ENCODE measurements at regions not wholly inside any gene's neighbourhood (a gene's known extent, or its start where the extent isn't known, plus 50 kb on each side); places are given as distances from the start of the nearest gene placed in this dataset.

GRCh38 chr17:72542317-72542716, 421.5 kb downstream of the SOX9 start:
- no peak for ATAC-seq (ENCODE audit: low FRiP score)
- TF ChIP-seq CTCF (IDR thresholded peaks at IDR 0.05), result no peak
- no peak for DNase-seq (ENCODE audit: low spot score)

- ATAC-seq (ENCODE audit: low FRiP score) (no peak), DNase-seq (ENCODE audit: low spot score) (no peak)
- TF ChIP-seq CTCF (IDR thresholded peaks at IDR 0.05), result no peak
Observed at GRCh38 chr17:72545766-72546165, 424.9 kb downstream of the SOX9 start.

GRCh38 chr17:72553051-72553755, 432.4 kb downstream of the SOX9 start:
- ATAC-seq (ENCODE audit: low FRiP score) (no peak), DNase-seq (ENCODE audit: low spot score) (no peak)
- TF ChIP-seq CTCF (IDR thresholded peaks at IDR 0.05), result no peak

- no peak for TF ChIP-seq CTCF (IDR thresholded peaks at IDR 0.05)
- no peak for DNase-seq (ENCODE audit: low spot score)
- no peak for ATAC-seq (ENCODE audit: low FRiP score)
Observed at GRCh38 chr17:72554508-72554907, 433.7 kb downstream of the SOX9 start.

GRCh38 chr17:72555052-72555451, 434.2 kb downstream of the SOX9 start:
- DNase-seq (ENCODE audit: low spot score), result no peak
- ATAC-seq (ENCODE audit: low FRiP score), result no peak
- TF ChIP-seq CTCF (IDR thresholded peaks at IDR 0.05), result no peak

- ATAC-seq (ENCODE audit: low FRiP score) (no peak), DNase-seq (ENCODE audit: low spot score) (no peak)
- TF ChIP-seq CTCF (IDR thresholded peaks at IDR 0.05), result no peak
Observed at GRCh38 chr17:72556944-72557826, 436.4 kb downstream of the SOX9 start.
